Endothelial cell of umbilical vein (primary cell): ENCODE measurements at regions not wholly inside any gene's neighbourhood (a gene's known extent, or its start where the extent isn't known, plus 50 kb on each side); places are given as distances from the start of the nearest gene placed in this dataset.

Source experiments
- BruUV-seq: library from RNA; stranded (reverse); fragments of 400-500 nt; replicated peaks from 2 replicates; lab custom pipeline; 2021; lab: Mats Ljungman, UMichigan
- CTCF ChIA-PET: fragments of 300-600, 350-600 bp; sonication (Branson Sonifier 250); formaldehyde crosslinking; loops from one replicate; lab custom pipeline; 2021; ENCODE audit warnings: antibody characterized with exemption, inconsistent platforms; lab: Charles Lee
- POLR2A ChIA-PET: fragments of 300-600, 350-600 bp; sonication (Branson Sonifier 250); formaldehyde crosslinking; loops from one replicate; lab custom pipeline; 2021; ENCODE audit warnings: antibody characterized with exemption, inconsistent platforms; lab: Charles Lee
- DNase-seq: peaks from one replicate; pipeline ENCODE4 v3.0.0-alpha.2; 2011; ENCODE audit warnings: low read depth, low spot score
- FAIRE-seq: peaks from 2 replicates; lab custom pipeline; 2011; peaks lifted over from hg19 to GRCh38; lab: Jason Lieb, UNC
- H2AFZ ChIP-seq: 2 replicates; pipeline ENCODE4 v1.6.0; 2012; ENCODE audit warnings: low read depth, low read length, control low read depth, inconsistent platforms
- H3K27ac ChIP-seq: 2 replicates; pipeline ENCODE4 v1.5.1; 2011; ENCODE audit warnings: low read depth, mild to moderate bottlenecking, control low read depth, low read length, moderate library complexity; ENCODE audit not compliant: insufficient read depth
- H3K27me3 ChIP-seq, 2 experiments: 2 replicates each; pipeline versions ENCODE4 v1.6.0 to v1.6.1; 2011; ENCODE audit warnings: low read length in 2 of 2, mixed read lengths in 1 of 2; ENCODE audit not compliant: control insufficient read depth in 2 of 2, insufficient read depth in 2 of 2
- H3K36me3 ChIP-seq, 2 experiments: 2 replicates in 1 of 2; 3 replicates in 1 of 2; pipeline ENCODE4 v1.5.1; 2011; ENCODE audit warnings: low read length in 2 of 2, mild to moderate bottlenecking in 1 of 2, moderate library complexity in 1 of 2; ENCODE audit not compliant: control insufficient read depth in 2 of 2, insufficient read depth in 2 of 2; ENCODE audit errors: extremely low read depth in 1 of 2
- H3K4me1 ChIP-seq: 3 replicates; pipeline ENCODE4 v1.5.1; 2011; ENCODE audit warnings: mild to moderate bottlenecking, low read length; ENCODE audit not compliant: control insufficient read depth, insufficient read depth; ENCODE audit errors: extremely low read depth
- H3K4me2 ChIP-seq: 2 replicates; pipeline ENCODE4 v1.6.1; 2011; ENCODE audit warnings: low read length, control low read depth, mixed read lengths; ENCODE audit not compliant: insufficient read depth
- H3K4me3 ChIP-seq, 3 experiments: fragments of 200-600 bp in 1 of 3; sonication (generic), shearing (Covaris generic) in 1 of 3; replicated peaks in 1 of 3; 2 replicates each; pipeline ENCODE4 v1.5.1; 2011 to 2016; ENCODE audit warnings: control low read depth in 3 of 3, low read length in 3 of 3, mild to moderate bottlenecking in 2 of 3, inconsistent platforms in 1 of 3, low read depth in 1 of 3, moderate library complexity in 1 of 3; ENCODE audit not compliant: insufficient read depth in 1 of 3
- H3K79me2 ChIP-seq: 2 replicates; pipeline ENCODE4 v1.6.0; 2012; ENCODE audit warnings: low read length, inconsistent platforms; ENCODE audit not compliant: control insufficient read depth, insufficient read depth
- H3K9ac ChIP-seq: replicated peaks from 2 replicates; pipeline ENCODE3; 2011; ENCODE audit warnings: low read length, control low read depth; ENCODE audit not compliant: insufficient read depth; ENCODE audit errors: extremely low read depth
- H3K9me1 ChIP-seq: replicated peaks from 3 replicates; pipeline ENCODE4 v1.6.0; 2011; ENCODE audit warnings: mild to moderate bottlenecking, low read length; ENCODE audit not compliant: control insufficient read depth, insufficient read depth; ENCODE audit errors: extremely low read depth
- H3K9me3 ChIP-seq: replicated peaks from 2 replicates; pipeline ENCODE4 v1.5.1; 2012; ENCODE audit warnings: low read length, inconsistent platforms; ENCODE audit not compliant: control insufficient read depth, insufficient read depth
- H4K20me1 ChIP-seq: replicated peaks from 2 replicates; pipeline ENCODE3; 2011; ENCODE audit warnings: mild to moderate bottlenecking, low read length; ENCODE audit not compliant: control insufficient read depth, insufficient read depth; ENCODE audit errors: extremely low read depth
- CTCF ChIP-seq, 2 donors: IDR thresholded peaks; 1 replicate in 1 of 2; 2 replicates in 1 of 2; pipeline ENCODE4 v1.5.1; 2011; ENCODE audit warnings: low read length in 2 of 2, mild to moderate bottlenecking in 2 of 2, moderate library complexity in 2 of 2, control low read depth in 1 of 2, inconsistent platforms in 1 of 2, low read depth in 1 of 2; ENCODE audit not compliant: insufficient read depth in 1 of 2; ENCODE audit errors: extremely low read depth in 1 of 2
- EZH2 ChIP-seq: IDR thresholded peaks from 2 replicates; pipeline ENCODE4 v1.6.1; 2012; ENCODE audit warnings: borderline replicate concordance, low read depth, mild to moderate bottlenecking, moderate library complexity, low read length, inconsistent platforms; ENCODE audit not compliant: severe bottlenecking
- GATA2 ChIP-seq: IDR thresholded peaks from 2 replicates; pipeline ENCODE4 v1.7.0; 2011; ENCODE audit warnings: low read depth, mild to moderate bottlenecking, moderate library complexity, mixed read lengths, low read length; ENCODE audit not compliant: insufficient read length, insufficient read depth
- JUN ChIP-seq: IDR thresholded peaks from 2 replicates; pipeline ENCODE4 v1.6.1; 2011; ENCODE audit warnings: borderline replicate concordance, low read depth; ENCODE audit not compliant: insufficient read length, insufficient read depth
- MAX ChIP-seq: IDR thresholded peaks from 2 replicates; pipeline ENCODE4 v1.6.1; 2011; ENCODE audit not compliant: insufficient read depth, insufficient read length
- POLR2AphosphoS5 ChIP-seq: IDR thresholded peaks from 2 replicates; pipeline ENCODE4 v1.6.1; 2012; ENCODE audit warnings: low read depth, mild to moderate bottlenecking, control low read depth, low read length, moderate library complexity; ENCODE audit not compliant: insufficient read depth
- dilution Hi-C: fragments of 300-500 bp; cut with MboI; formaldehyde crosslinking; loops from one replicate; pipeline ENCODE4 v1.15.0; 2019; ENCODE audit warnings: low sequenced_read_pairs; ENCODE audit not compliant: extremely low pct_ligation_motif_present
- intact Hi-C: fragments of 100-400 bp; cut with micrococcal nuclease; formaldehyde crosslinking; loops from one replicate; pipeline ENCODE4 v1.10.0; 2022

GRCh38 chr11:131288521-131289091 is 81.8 kb upstream of the NTM start:
- DNase-seq, result no peak
- Histone ChIP-seq H3K79me2 (no peaks in the 10 kb centered on the region), H4K20me1 (no peaks in the 10 kb centered on the region), H3K9me3 (no peaks in the 10 kb centered on the region), H3K4me3 (no peak overlapping the region), H2AFZ (no peak overlapping the region), H3K4me1 (no peaks in the 10 kb centered on the region), H3K9me1 (no peaks in the 10 kb centered on the region), H3K27ac (no peak overlapping the region), H3K36me3 (no peaks in the 10 kb centered on the region), H3K4me2 (no peak overlapping the region), H3K9ac (no peak overlapping the region), H3K27me3 (no peaks in the 10 kb centered on the region)
- intact Hi-C loops (no loop called here), dilution Hi-C loops (no loop called here)
- FAIRE-seq, result no peak
- BruUV-seq, result no TSS peak
- CTCF ChIA-PET, result no interaction called here
- POLR2A ChIA-PET, result no interaction called here
- TF ChIP-seq GATA2, result no peak
- TF ChIP-seq POLR2AphosphoS5, result no peak
- TF ChIP-seq EZH2, result no peak
- no peak for TF ChIP-seq MAX
- no peak for TF ChIP-seq JUN
- no peak for TF ChIP-seq CTCF (IDR thresholded peaks at IDR 0.05; ENCODE audit: extremely low read depth in 1 of 2, insufficient read depth in 1 of 2, low read depth in 1 of 2, low read length in 2 of 2)
